ENCODE measurements at regions not wholly inside any gene's neighbourhood (a gene's known extent, or its start where the extent isn't known, plus 50 kb on each side); places are given as distances from the start of the nearest gene placed in this dataset.

GRCh38 chr12:60402996-60403395, 807.2 kb downstream of the SLC16A7 start:
- TF ChIP-seq ZNF416 (CRISPR knock-in tag; IDR thresholded peaks at IDR 0.05), result no peak
- no peak for TF ChIP-seq TEAD4 (CRISPR knock-in tag; IDR thresholded peaks at IDR 0.05)
- no peak for TF ChIP-seq ZNF121 (CRISPR knock-in tag; IDR thresholded peaks at IDR 0.05)
- no peak for TF ChIP-seq CTCF (IDR thresholded peaks at IDR 0.05)
